Body of pancreas (tissue), 4 donors: ENCODE measurements at regions not wholly inside any gene's neighbourhood (a gene's known extent, or its start where the extent isn't known, plus 50 kb on each side); places are given as distances from the start of the nearest gene placed in this dataset.
A peak's percentile ranks its signal among the peaks of the same experiment; 100 is the strongest.

ENCODE experiments used
- ATAC-seq: fragments of 150-250 bp; one replicate; pipeline ENCODE4 v1.9.1; 2016
- DNase-seq, 4 donors: peaks; one replicate each; pipeline ENCODE4 v3.0.0-alpha.2; 2019
- H3K27ac ChIP-seq, 4 donors: fragments of 200-600 bp; sonication (generic); 1 replicate in 3 of 4; 2 replicates in 1 of 4; pipeline versions ENCODE4 v1.5.1 to v1.6.1; 2016 to 2019; ENCODE audit warnings: mild to moderate bottlenecking in 1 of 4, mixed read lengths in 1 of 4, moderate library complexity in 1 of 4
- H3K27me3 ChIP-seq, 2 donors: fragments of 200-600 bp; sonication (generic); one replicate each; pipeline ENCODE4 v1.6.0; 2016; ENCODE audit warnings: mild to moderate bottlenecking in 1 of 2
- H3K36me3 ChIP-seq, 2 donors: fragments of 200-600 bp; sonication (generic); replicated peaks in 1 of 2; 2 replicates each; pipeline ENCODE4 v1.5.1; 2016; ENCODE audit warnings: low read depth in 2 of 2; ENCODE audit not compliant: insufficient read depth in 1 of 2
- H3K4me1 ChIP-seq: fragments of 200-600 bp; sonication (generic); one replicate; pipeline ENCODE4 v1.6.0; 2016
- H3K4me3 ChIP-seq, 2 donors: fragments of 200-600 bp; sonication (generic); 1 replicate in 1 of 2; 2 replicates in 1 of 2; pipeline ENCODE4 v1.5.1; 2016 to 2019
- H3K9me3 ChIP-seq, 3 donors: fragments of 200-600 bp; sonication (generic); 1 replicate in 2 of 3; 2 replicates in 1 of 3; pipeline ENCODE4 v1.5.1; 2016
- POLR2A ChIP-seq, 3 donors: fragments of 450-650 bp; IDR thresholded peaks; one replicate each; pipeline ENCODE4 v1.6.1; 2016; ENCODE audit warnings: antibody characterized with exemption in 3 of 3, mild to moderate bottlenecking in 2 of 3
- WGBS, 2 donors: methylation state at CpG; one replicate each; pipeline ENCODE4 v1.1.5; 2017; 5-methylcytosine and 5-hydroxymethylcytosine counted together
- intact Hi-C: fragments of 100-400 bp; cut with DNase I; formaldehyde crosslinking; loops from one replicate; pipeline ENCODE4 v1.15.1; 2023
- TF ChIP-seq, protein P1 (sequence below), 7 experiments: fragments of 450-650 bp in 4 of 7; fragments of 200-600 bp in 3 of 7; sonication (generic) in 3 of 7; IDR thresholded peaks; one replicate each; pipeline ENCODE4 v1.5.1; 2016 to 2019; ENCODE audit warnings: antibody characterized with exemption in 7 of 7

DNA sequence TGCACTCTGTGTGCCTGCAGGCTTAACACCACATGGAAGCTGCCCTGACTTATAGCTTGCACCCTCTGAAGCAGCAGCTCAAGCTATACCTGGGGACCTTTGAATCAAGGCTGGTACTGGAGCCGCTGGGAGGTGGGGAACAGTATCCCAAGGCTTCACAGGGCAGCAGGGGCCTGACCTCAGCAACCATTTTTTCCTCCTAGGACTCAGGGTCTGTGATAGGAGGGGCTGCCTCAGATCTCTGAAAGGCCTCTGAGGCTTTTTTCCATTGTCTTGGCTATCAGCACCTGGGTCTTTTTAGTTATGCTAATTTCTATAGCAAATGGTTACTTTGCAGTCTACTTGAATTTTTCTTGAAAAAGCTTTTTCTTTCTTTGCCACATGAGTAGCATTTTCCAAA lies 80.2 kb upstream of the OPRM1 start:
- Histone ChIP-seq H3K27me3 (no peaks in the 10 kb centered on the region), H3K4me3 (no peak overlapping the region), H3K4me1 (no peaks in the 10 kb centered on the region), H3K9me3 (no peaks in the 10 kb centered on the region), H3K36me3 (no peaks in the 10 kb centered on the region), H3K27ac (no peak overlapping the region)
- no peak for TF ChIP-seq POLR2A (IDR thresholded peaks at IDR 0.05)
- TF ChIP-seq, protein P1, sequence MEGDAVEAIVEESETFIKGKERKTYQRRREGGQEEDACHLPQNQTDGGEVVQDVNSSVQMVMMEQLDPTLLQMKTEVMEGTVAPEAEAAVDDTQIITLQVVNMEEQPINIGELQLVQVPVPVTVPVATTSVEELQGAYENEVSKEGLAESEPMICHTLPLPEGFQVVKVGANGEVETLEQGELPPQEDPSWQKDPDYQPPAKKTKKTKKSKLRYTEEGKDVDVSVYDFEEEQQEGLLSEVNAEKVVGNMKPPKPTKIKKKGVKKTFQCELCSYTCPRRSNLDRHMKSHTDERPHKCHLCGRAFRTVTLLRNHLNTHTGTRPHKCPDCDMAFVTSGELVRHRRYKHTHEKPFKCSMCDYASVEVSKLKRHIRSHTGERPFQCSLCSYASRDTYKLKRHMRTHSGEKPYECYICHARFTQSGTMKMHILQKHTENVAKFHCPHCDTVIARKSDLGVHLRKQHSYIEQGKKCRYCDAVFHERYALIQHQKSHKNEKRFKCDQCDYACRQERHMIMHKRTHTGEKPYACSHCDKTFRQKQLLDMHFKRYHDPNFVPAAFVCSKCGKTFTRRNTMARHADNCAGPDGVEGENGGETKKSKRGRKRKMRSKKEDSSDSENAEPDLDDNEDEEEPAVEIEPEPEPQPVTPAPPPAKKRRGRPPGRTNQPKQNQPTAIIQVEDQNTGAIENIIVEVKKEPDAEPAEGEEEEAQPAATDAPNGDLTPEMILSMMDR (IDR thresholded peaks at IDR 0.05), result no peak
- WGBS, 2 donors, result 47 to 86% methylated on average over 1 of the region's 1 CpG
- ATAC-seq (no peak), DNase-seq (no peak)
- intact Hi-C loops, result no loop called here

DNA sequence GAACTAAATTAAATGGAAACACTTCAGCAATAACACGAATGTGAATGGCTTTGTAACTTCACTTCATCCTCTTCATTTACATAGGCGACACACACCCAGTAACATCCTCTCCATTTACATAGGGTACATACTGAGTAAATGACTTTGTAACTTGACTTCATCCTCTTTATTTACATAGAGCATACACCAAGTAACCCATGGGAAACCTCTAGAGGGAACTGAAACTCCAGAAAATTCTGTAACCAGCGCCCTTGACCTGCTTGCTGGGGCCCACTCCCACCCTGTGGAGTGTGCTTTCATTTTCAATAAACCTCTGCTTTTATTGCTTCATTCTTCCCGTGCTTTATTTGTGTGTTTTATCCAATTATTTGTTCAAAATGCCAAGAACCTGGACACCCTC lies 81.6 kb upstream of the OPRM1 start:
- DNase-seq, result no peak
- H3K27ac ChIP-seq, result no peak overlapping the region
- intact Hi-C loops, result no loop called here
- TF ChIP-seq POLR2A (IDR thresholded peaks at IDR 0.05), result no peak
- TF ChIP-seq, protein P1 (IDR thresholded peaks at IDR 0.05), result no peak
- no peaks in the 10 kb centered on the region for H3K27me3 ChIP-seq
- H3K9me3 ChIP-seq, result no peaks in the 10 kb centered on the region
- H3K4me1 ChIP-seq, result no peaks in the 10 kb centered on the region
- H3K4me3 ChIP-seq, result no peak overlapping the region
- no peak for ATAC-seq
- no peaks in the 10 kb centered on the region for H3K36me3 ChIP-seq
- WGBS, 2 donors, result 70 to 73% methylated on average over 4 of the region's 4 CpGs

DNA sequence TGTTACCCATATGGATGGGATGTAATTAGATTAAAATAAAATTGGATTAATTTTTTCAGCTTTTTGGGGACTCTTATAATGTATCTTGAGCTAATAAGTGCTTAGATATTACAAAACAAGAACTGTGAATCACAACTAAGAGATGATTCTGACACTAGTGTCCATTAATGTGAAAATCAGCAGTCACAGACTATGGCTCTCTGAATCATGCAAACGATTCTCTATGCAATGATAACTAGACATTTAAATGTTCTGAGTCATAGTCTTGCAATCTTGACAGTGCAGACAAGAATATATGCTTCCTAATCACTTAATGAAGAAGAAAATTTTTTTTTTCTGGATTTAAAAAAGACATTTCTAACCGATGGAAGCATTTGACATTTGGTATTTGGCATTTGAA lies 82.2 kb upstream of the OPRM1 start:
- no peak for ATAC-seq
- intact Hi-C loops, result no loop called here
- 61 to 67% methylated on average over 2 of the region's 2 CpGs for WGBS, 2 donors

DNA sequence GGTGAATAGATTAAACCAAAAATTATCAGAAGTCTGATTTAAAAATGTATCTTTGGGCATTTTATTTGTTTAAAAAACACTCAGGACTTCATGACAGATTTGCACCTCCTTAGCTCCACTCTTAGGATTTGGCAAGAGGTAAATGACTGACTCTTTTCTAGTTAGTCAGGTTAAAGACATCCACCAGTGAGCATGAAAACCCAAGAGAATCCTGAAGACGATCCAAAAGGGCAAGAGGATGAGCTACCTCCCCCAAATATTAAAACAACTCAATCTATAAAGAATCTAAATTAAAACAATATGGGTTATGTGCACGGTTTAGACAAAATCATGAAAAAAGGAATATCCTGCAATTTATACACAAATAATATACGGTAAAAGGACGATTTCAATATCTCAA lies 89.4 kb upstream of the OPRM1 start:
- no peak overlapping the region for H3K27ac ChIP-seq
- no peak overlapping the region for H3K4me3 ChIP-seq
- no peaks in the 10 kb centered on the region for H3K36me3 ChIP-seq
- H3K9me3 ChIP-seq, result no peaks in the 10 kb centered on the region
- intact Hi-C loops, result no loop called here
- no peaks in the 10 kb centered on the region for H3K27me3 ChIP-seq
- ATAC-seq (no peak), DNase-seq (no peak)
- H3K4me1 ChIP-seq, result peaks cover 3% of the 10 kb centered on the region
- TF ChIP-seq, protein P1 (IDR thresholded peaks at IDR 0.05), result no peak
- TF ChIP-seq POLR2A (IDR thresholded peaks at IDR 0.05), result no peak
- WGBS, 2 donors, result 56 to 57% methylated on average over 4 of the region's 4 CpGs

More for the DNA sequence above, 82.2 kb upstream of the OPRM1 start:
- no peaks in the 10 kb centered on the region for H3K36me3 ChIP-seq
- TF ChIP-seq POLR2A (IDR thresholded peaks at IDR 0.05), result no peak
- TF ChIP-seq, protein P1 (IDR thresholded peaks at IDR 0.05), result no peak
- H3K27ac ChIP-seq, result no peak overlapping the region
- no peaks in the 10 kb centered on the region for H3K9me3 ChIP-seq
- no peaks in the 10 kb centered on the region for H3K4me1 ChIP-seq
- no peak overlapping the region for H3K4me3 ChIP-seq
- no peaks in the 10 kb centered on the region for H3K27me3 ChIP-seq
- no peak for DNase-seq

DNA sequence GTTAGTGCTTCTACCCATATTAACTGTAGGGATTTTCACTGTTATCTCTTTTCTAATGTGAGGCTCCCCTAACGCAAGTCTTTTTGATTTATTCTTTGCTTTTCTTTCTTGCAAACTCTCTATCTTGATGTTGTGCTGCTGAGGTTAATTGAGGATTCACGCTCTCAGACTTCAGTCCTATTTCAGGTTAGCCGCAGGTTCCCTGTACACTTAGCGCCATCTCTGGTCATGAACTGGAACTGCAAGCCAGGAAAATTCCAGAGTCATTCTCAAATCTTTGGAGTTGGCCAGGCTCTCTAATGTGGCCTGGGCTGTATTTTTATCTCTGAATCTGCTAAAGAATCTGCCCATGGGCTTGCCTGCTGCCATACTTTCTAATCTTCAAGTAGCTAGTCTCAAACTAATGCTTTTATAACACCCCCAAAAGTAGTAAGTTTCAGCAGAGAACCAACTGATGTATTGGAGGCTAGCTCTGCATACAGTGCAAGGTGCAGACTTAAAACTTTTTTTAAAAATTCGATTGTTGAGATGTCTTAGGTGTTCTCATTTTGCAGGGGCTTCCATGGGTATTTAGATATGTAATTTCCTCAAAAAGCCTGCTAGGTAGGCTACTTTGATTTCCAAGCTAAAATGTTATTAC lies 91.1 kb upstream of the OPRM1 start:
- ATAC-seq (peak; percentile 53), DNase-seq (peak; percentile 23 to 41 (median 32))
- H3K36me3 ChIP-seq, result no peaks in the 10 kb centered on the region
- H3K27me3 ChIP-seq, result no peaks in the 10 kb centered on the region
- intact Hi-C loops, result no loop called here
- H3K9me3 ChIP-seq, result no peaks in the 10 kb centered on the region
- peaks cover 3% of the 10 kb centered on the region for H3K4me1 ChIP-seq
- TF ChIP-seq, protein P1 (IDR thresholded peaks at IDR 0.05), result peak; percentile 75 to 93 (median 83)
- no peak for TF ChIP-seq POLR2A (IDR thresholded peaks at IDR 0.05)
- H3K27ac ChIP-seq, result no peak overlapping the region
- no peak overlapping the region for H3K4me3 ChIP-seq
- WGBS, 2 donors, result 16 to 20% methylated on average over 5 of the region's 5 CpGs
